ENCODE measurements at regions not wholly inside any gene's neighbourhood (a gene's known extent, or its start where the extent isn't known, plus 50 kb on each side); places are given as distances from the start of the nearest gene placed in this dataset.

- DNase-seq, result no peak
Measured at GRCh38 chr7:117974891-117975290, 101.7 kb upstream of the CTTNBP2 start.

- no peak for DNase-seq
Measured at GRCh38 chr7:117975476-117975875, 102.2 kb upstream of the CTTNBP2 start.

GRCh38 chr7:117979954-117980497 lies 106.8 kb upstream of the CTTNBP2 start:
- DNase-seq, result no peak

GRCh38 chr7:117982071-117983055 lies 109.1 kb upstream of the CTTNBP2 start:
- DNase-seq, result no peak

GRCh38 chr7:117986645-117987269 lies 113.5 kb upstream of the CTTNBP2 start:
- no peak for DNase-seq

- no peak for DNase-seq
Measured at GRCh38 chr7:117990834-117991233, 117.6 kb upstream of the CTTNBP2 start.

- no peak for DNase-seq
Measured at GRCh38 chr7:117992635-117993376, 119.6 kb upstream of the CTTNBP2 start.

GRCh38 chr7:117993377-117994003 lies 120.2 kb upstream of the CTTNBP2 start:
- DNase-seq, result peak; percentile 35

- DNase-seq, result no peak
Measured at GRCh38 chr7:117995850-117996650, 122.8 kb upstream of the CTTNBP2 start.

- DNase-seq, result no peak
Measured at GRCh38 chr7:117997862-117998825, 124.9 kb upstream of the CTTNBP2 start.

- DNase-seq, result no peak
Measured at GRCh38 chr7:118000480-118001202, 127.4 kb upstream of the CTTNBP2 start.

GRCh38 chr7:118003476-118003875 lies 130.2 kb upstream of the CTTNBP2 start:
- no peak for DNase-seq

- DNase-seq, result no peak
Measured at GRCh38 chr7:118005026-118005425, 131.8 kb upstream of the CTTNBP2 start.

GRCh38 chr7:118006979-118007378 lies 133.7 kb upstream of the CTTNBP2 start:
- no peak for DNase-seq

GRCh38 chr7:118009419-118009818 lies 136.2 kb upstream of the CTTNBP2 start:
- DNase-seq, result no peak

GRCh38 chr7:118011652-118012051 lies 138.4 kb upstream of the CTTNBP2 start:
- DNase-seq, result no peak

GRCh38 chr7:118013252-118014010 lies 140.2 kb upstream of the CTTNBP2 start:
- DNase-seq, result no peak

GRCh38 chr7:118022546-118022945 lies 149.3 kb upstream of the CTTNBP2 start:
- DNase-seq, result no peak

GRCh38 chr7:118026791-118027190 lies 153.6 kb upstream of the CTTNBP2 start:
- DNase-seq, result no peak
